CD4-positive, alpha-beta T cell treated with Interleukin-6 for 4 hours (primary cell): ENCODE measurements at regions not wholly inside any gene's neighbourhood (a gene's known extent, or its start where the extent isn't known, plus 50 kb on each side); places are given as distances from the start of the nearest gene placed in this dataset.
"Not testable (repeated sequence)": the region's sequence is repeated elsewhere in the genome, so short reads cannot be mapped to it uniquely, and the experiment has no call there.

Experiments
- DNase-seq: peaks from one replicate; pipeline ENCODE4 v3.0.0-alpha.2; 2020; ENCODE audit warnings: mixed read lengths

- DNase-seq, result no peak
These were observed 439.4 kb downstream of the TRIML1 start for GRCh38 chr4:188578657-188579056.

- no peak for DNase-seq
These were observed 456.8 kb downstream of the TRIML1 start for GRCh38 chr4:188596021-188596420.

- DNase-seq, result no peak
These were observed 464.4 kb downstream of the TRIML1 start for GRCh38 chr4:188603646-188604045.

GRCh38 chr4:188606635-188607034 lies 467.4 kb downstream of the TRIML1 start:
- DNase-seq, result no peak

GRCh38 chr4:188611143-188611542 lies 471.9 kb downstream of the TRIML1 start:
- no peak for DNase-seq

- DNase-seq, result no peak
These were observed 473.4 kb downstream of the TRIML1 start for GRCh38 chr4:188612659-188613058.

GRCh38 chr4:188613976-188614375 lies 474.7 kb downstream of the TRIML1 start:
- DNase-seq, result no peak

- DNase-seq, result no peak
These were observed 480.4 kb downstream of the TRIML1 start for GRCh38 chr4:188619456-188620149.

- no peak for DNase-seq
These were observed 481.4 kb downstream of the TRIML1 start for GRCh38 chr4:188620608-188621007.

- no peak for DNase-seq
These were observed 484.1 kb downstream of the TRIML1 start for GRCh38 chr4:188623314-188623854.

GRCh38 chr4:188624370-188624769 lies 485.1 kb downstream of the TRIML1 start:
- DNase-seq, result no peak

- DNase-seq, result no peak
These were observed 488.7 kb downstream of the TRIML1 start for GRCh38 chr4:188627892-188628291.

GRCh38 chr4:188639479-188640100 lies 500.3 kb downstream of the TRIML1 start:
- no peak for DNase-seq

GRCh38 chr4:188647820-188648370 lies 508.7 kb downstream of the TRIML1 start:
- DNase-seq, result no peak

GRCh38 chr4:188649635-188650034 lies 510.4 kb downstream of the TRIML1 start:
- DNase-seq, result no peak

GRCh38 chr4:188650516-188650915 lies 511.3 kb downstream of the TRIML1 start:
- DNase-seq, result no peak

- DNase-seq, result no peak
These were observed 518.1 kb downstream of the TRIML1 start for GRCh38 chr4:188657365-188657764.

- DNase-seq, result no peak
These were observed 519.8 kb downstream of the TRIML1 start for GRCh38 chr4:188658958-188659522.

- DNase-seq, result no peak
These were observed 521.6 kb downstream of the TRIML1 start for GRCh38 chr4:188660796-188661195.

GRCh38 chr4:188661502-188661901 lies 522.3 kb downstream of the TRIML1 start:
- DNase-seq, result no peak

GRCh38 chr4:188663369-188663768 lies 524.1 kb downstream of the TRIML1 start:
- no peak for DNase-seq

- no peak for DNase-seq
These were observed 526.5 kb downstream of the TRIML1 start for GRCh38 chr4:188665491-188666457.

GRCh38 chr4:188678691-188679090 lies 539.5 kb downstream of the TRIML1 start:
- DNase-seq, result not testable (repeated sequence)
